LNCAP (cell line): ENCODE measurements at regions not wholly inside any gene's neighbourhood (a gene's known extent, or its start where the extent isn't known, plus 50 kb on each side); places are given as distances from the start of the nearest gene placed in this dataset.

Source experiments
- TF ChIP-seq, protein P1 (sequence below): fragments of 450-650 bp; IDR thresholded peaks from 2 replicates; pipeline ENCODE4 v1.5.1; 2017; ENCODE audit warnings: mild to moderate bottlenecking

GRCh38 chr5:125695996-125696655 is 727.1 kb upstream of the GRAMD2B start:
- TF ChIP-seq, protein P1, sequence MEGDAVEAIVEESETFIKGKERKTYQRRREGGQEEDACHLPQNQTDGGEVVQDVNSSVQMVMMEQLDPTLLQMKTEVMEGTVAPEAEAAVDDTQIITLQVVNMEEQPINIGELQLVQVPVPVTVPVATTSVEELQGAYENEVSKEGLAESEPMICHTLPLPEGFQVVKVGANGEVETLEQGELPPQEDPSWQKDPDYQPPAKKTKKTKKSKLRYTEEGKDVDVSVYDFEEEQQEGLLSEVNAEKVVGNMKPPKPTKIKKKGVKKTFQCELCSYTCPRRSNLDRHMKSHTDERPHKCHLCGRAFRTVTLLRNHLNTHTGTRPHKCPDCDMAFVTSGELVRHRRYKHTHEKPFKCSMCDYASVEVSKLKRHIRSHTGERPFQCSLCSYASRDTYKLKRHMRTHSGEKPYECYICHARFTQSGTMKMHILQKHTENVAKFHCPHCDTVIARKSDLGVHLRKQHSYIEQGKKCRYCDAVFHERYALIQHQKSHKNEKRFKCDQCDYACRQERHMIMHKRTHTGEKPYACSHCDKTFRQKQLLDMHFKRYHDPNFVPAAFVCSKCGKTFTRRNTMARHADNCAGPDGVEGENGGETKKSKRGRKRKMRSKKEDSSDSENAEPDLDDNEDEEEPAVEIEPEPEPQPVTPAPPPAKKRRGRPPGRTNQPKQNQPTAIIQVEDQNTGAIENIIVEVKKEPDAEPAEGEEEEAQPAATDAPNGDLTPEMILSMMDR, result no peak

GRCh38 chr5:125696762-125697161 is 726.4 kb upstream of the GRAMD2B start:
- TF ChIP-seq, protein P1, result no peak

GRCh38 chr5:125698420-125698819 is 724.8 kb upstream of the GRAMD2B start:
- TF ChIP-seq, protein P1, result no peak

DNA sequence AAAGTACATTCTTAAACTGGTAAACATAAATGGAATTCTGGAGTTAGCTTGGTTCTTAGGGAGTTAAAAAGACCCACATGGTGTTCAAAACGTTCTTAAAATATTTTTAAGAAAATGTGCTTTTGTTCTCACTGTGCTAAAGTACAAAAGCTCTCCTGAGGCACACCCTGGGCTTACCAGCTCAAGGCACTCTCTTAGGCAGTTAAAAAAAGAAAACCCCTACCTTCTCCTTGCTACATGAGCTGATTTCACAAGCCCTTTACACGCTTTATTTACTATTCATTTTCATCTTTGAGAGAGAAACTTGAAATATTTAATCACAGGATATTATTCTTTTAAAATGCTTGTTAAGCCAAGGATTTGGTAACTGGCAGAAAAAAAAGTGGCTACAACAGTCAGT is 723.3 kb upstream of the GRAMD2B start:
- TF ChIP-seq, protein P1, result no peak

- TF ChIP-seq, protein P1, result no peak
These were observed 722.8 kb upstream of the GRAMD2B start for GRCh38 chr5:125700380-125700861.

DNA sequence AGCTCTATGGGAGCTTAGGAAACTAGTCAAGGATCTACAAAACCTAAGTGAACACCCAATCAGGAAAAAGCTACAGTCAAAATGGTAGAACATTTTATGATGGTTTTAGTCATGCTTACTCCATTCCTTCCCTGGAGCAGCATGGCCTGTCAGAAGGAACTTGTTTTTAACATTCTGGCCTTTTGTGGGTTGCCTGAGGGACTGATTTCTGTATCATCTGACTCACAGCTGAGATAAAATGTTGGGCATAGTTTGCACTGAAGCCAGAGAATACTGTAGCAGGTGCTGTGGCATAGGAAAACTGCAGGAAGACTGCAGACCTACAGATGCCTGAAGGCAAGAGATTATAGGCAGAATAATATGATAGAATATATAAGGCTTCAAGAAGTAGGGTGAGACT is 719.6 kb upstream of the GRAMD2B start:
- TF ChIP-seq, protein P1, result no peak

DNA sequence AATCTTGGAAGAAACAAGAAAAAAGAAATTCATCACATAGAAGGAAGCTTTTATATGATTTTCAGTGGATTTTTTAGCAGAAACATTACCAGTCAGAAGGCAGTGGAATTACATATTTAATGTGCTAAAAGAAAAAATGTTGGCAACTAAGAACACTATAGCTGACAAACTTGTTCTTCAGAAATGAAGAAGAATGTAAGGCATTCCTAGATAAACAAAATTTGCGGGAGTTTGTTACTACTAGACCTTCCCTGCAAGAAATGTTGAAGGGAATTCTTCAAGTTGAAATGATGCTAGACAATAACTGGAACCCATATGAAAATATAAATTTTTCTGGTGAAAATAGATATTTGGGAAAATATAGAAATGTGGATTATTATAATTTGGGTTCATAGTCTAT is 718.3 kb upstream of the GRAMD2B start:
- TF ChIP-seq, protein P1, result no peak

GRCh38 chr5:125708583-125708982 is 714.6 kb upstream of the GRAMD2B start:
- TF ChIP-seq, protein P1, result no peak
